ENCODE measurements at regions not wholly inside any gene's neighbourhood (a gene's known extent, or its start where the extent isn't known, plus 50 kb on each side); places are given as distances from the start of the nearest gene placed in this dataset.

- TF ChIP-seq CTCF (IDR thresholded peaks at IDR 0.05; ENCODE audit: low read depth, low read length, missing input control) = no peak
- TF ChIP-seq, protein P1, sequence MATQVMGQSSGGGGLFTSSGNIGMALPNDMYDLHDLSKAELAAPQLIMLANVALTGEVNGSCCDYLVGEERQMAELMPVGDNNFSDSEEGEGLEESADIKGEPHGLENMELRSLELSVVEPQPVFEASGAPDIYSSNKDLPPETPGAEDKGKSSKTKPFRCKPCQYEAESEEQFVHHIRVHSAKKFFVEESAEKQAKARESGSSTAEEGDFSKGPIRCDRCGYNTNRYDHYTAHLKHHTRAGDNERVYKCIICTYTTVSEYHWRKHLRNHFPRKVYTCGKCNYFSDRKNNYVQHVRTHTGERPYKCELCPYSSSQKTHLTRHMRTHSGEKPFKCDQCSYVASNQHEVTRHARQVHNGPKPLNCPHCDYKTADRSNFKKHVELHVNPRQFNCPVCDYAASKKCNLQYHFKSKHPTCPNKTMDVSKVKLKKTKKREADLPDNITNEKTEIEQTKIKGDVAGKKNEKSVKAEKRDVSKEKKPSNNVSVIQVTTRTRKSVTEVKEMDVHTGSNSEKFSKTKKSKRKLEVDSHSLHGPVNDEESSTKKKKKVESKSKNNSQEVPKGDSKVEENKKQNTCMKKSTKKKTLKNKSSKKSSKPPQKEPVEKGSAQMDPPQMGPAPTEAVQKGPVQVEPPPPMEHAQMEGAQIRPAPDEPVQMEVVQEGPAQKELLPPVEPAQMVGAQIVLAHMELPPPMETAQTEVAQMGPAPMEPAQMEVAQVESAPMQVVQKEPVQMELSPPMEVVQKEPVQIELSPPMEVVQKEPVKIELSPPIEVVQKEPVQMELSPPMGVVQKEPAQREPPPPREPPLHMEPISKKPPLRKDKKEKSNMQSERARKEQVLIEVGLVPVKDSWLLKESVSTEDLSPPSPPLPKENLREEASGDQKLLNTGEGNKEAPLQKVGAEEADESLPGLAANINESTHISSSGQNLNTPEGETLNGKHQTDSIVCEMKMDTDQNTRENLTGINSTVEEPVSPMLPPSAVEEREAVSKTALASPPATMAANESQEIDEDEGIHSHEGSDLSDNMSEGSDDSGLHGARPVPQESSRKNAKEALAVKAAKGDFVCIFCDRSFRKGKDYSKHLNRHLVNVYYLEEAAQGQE (IDR thresholded peaks at IDR 0.05) = no peak
- TF ChIP-seq RAD21 (IDR thresholded peaks at IDR 0.05) = no peak
- no peak for TF ChIP-seq SP1 (IDR thresholded peaks at IDR 0.05)
- TF ChIP-seq TAF1 (conservative IDR thresholded peaks at IDR 0.05) = no peak
- no peak for TF ChIP-seq HNF4G (IDR thresholded peaks at IDR 0.05)
- no peak for TF ChIP-seq RXRA (IDR thresholded peaks at IDR 0.05)
- TF ChIP-seq ZBTB33 (IDR thresholded peaks at IDR 0.05) = no peak
- no peak for TF ChIP-seq FOXA1 (IDR thresholded peaks at IDR 0.05)
- no peak for TF ChIP-seq GABPA (IDR thresholded peaks at IDR 0.05 in 1 of 2, conservative IDR thresholded peaks at IDR 0.05 in 1 of 2)
These were observed 438.6 kb downstream of the OMA1 start for GRCh38 chr1:58107943-58108342.

Data from liver (tissue), 3 donors.